LoVo (cell line): ENCODE measurements at regions not wholly inside any gene's neighbourhood (a gene's known extent, or its start where the extent isn't known, plus 50 kb on each side); places are given as distances from the start of the nearest gene placed in this dataset.
"Not testable (repeated sequence)": the region's sequence is repeated elsewhere in the genome, so short reads cannot be mapped to it uniquely, and the experiment has no call there.

Experiments
- DNase-seq: peaks from one replicate; pipeline ENCODE4 v3.0.0-alpha.2; 2016; ENCODE audit warnings: low spot score

- DNase-seq: peak; percentile 28
Measured at GRCh38 chr5:130836729-130837649, 328.1 kb downstream of the HINT1 start.

DNA sequence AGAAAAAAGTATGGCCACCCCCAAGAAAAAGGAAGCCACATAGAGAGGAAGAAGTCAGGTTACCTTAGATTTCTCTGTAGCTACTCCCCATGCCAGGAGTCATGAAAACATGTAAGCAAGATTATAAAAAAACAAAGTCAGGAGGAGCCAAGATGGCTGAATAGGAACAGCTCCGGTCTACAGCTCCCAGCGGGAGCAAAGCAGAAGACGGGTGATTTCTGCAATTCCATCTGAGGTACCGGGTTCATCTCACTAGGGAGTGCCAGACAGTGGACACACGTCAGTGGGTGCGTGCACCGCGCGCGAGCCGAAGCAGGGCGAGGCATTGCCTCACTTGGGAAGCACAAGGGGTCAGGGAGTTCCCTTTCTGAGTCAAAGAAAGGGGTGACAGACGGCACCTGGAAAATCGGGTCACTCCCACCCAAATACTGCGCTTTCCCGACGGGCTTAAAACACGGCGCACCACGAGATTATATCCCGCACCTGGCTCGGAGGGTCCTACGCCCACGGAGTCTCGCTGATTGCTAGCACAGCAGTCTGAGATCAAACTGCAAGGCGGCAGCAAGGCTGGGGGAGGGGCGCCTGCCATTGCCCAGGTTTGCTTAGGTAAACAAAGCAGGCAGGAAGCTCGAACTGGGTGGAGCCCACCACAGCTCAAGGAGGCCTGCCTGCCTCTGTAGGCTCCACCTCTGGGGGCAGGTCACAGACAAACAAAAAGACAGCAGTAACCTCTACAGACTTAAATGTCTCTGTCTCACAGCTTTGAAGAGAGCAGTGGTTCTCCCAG, 347.3 kb downstream of the HINT1 start:
- peak; percentile 60 for DNase-seq

DNA sequence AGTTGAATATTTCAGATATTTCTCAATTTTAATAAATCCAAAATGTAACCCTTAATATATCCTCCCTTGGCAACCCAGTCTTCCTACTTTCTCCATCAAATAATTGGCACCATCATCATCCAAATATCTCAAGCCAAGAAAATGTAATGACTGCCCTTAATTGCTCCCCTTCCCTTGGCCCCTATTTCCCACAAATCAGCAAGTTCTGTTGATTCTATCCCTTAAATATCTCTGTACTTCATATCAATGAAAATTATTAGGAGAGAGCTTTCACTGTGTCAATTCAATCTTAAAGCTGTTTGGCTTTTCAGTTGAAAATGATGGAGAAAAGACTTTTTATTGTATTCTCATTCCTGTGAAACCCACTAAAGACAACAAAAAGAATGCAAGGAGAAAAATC, 349.8 kb downstream of the HINT1 start:
- DNase-seq: no peak

GRCh38 chr5:130808691-130809090, 356.4 kb downstream of the HINT1 start:
- DNase-seq: no peak

- DNase-seq: no peak
Measured at GRCh38 chr5:130805648-130806047, 359.4 kb downstream of the HINT1 start.

DNA sequence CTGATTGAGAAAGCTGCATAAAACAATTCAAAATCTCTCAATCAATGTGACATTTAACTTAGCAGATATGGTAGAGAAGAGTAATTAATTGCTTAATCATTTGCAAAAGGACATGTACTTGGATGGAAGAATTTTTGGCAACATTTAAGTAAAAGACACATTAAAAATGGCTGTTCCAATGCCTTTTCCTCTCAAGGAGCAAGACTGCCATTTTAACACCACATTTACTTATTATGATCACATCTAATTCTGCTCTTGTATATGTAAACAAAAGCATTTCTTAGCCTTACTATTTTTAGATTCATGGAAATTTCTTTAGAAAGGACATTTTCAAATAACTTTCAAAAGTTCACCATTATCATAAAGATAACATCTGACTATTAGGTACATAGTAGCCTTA, 360.0 kb downstream of the HINT1 start:
- DNase-seq: no peak

GRCh38 chr5:130801963-130802362, 363.1 kb downstream of the HINT1 start:
- DNase-seq: no peak

DNA sequence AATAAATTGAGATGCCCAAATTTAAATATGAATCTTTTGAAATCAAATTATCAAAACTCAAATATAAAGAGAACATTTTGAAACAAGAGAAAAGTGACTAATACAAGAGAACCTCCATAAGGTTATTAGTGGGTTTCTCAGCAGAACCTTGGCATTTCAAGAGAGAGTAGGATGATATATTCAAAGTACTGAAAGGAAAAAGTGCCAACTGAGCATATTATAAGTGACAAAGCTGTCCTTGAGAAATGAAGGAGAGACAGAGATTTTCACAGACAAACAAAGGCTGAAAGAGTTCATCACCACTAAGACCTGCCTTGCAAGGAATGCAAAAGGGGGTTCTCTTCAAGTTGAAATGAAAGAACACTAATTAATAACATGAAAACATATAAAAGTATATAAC, 366.0 kb downstream of the HINT1 start:
- DNase-seq: no peak

GRCh38 chr5:130797303-130797702, 367.8 kb downstream of the HINT1 start:
- no peak for DNase-seq

GRCh38 chr5:130796902-130797301, 368.2 kb downstream of the HINT1 start:
- DNase-seq: no peak

DNA sequence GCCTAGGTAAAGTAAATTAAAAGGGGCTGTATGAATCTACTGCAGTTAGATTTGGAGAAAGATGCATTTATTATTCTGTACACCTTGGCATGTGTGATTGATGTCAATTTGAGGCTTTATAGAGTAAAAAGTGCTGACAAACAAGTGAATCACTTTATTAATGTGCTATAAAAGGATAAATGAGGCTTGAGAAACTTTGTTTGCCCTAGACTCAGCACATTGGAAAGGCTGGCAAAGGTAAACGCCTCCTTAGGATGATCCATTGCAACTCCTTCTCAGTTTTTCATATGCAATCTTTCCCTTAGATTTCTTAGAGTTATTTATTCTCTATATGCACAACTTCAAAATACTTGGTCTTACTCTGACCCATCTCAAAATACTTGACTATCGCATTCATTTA, 369.0 kb downstream of the HINT1 start:
- no peak for DNase-seq

GRCh38 chr5:130795037-130795436, 370.0 kb downstream of the HINT1 start:
- no peak for DNase-seq

GRCh38 chr5:130777794-130778193, 387.3 kb downstream of the HINT1 start:
- DNase-seq: no peak

- peak; percentile 78 for DNase-seq
Measured at GRCh38 chr5:130773813-130774212, 391.2 kb downstream of the HINT1 start.

DNA sequence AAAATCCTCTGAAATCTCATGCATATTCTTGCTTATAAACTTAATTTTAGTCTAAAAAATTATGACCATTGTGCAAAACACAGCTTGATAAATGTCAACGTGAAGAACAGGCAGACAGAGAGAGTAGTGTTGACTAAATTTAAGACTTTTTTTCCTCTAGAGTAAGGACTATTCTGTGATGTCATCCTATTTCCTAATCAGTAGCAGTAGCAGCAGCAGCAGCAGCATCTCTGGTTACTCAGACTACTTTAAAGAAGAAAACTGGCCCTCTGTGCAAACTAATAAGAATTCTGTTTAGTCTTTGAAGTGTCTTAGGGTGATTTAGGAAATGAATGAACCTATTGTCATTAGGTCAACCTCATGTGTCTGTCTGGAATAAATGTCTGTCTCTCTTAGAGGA, 403.0 kb downstream of the HINT1 start:
- DNase-seq: no peak

GRCh38 chr5:130759061-130759460, 406.0 kb downstream of the HINT1 start:
- no peak for DNase-seq

GRCh38 chr5:130747556-130747955, 417.5 kb downstream of the HINT1 start:
- DNase-seq: no peak

DNA sequence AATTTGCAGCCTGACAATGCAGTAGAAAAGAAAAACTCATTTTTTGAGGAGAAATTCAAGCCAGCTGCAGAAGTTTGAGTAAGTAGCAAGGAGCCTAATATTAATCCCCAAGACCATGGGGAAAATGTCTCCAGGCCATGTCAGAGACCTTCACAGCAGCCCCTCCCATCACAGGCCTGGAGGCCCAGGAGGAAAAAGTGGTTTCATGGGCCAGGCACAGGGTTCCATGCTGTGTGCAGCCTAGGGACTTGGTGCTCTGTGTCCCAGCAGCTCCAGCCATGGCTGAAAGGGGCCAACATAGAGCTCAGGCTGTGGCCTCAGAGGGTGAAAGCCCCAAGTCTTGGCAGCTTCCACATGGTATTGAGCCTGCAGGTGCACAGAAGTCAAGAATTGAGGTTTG, 418.4 kb downstream of the HINT1 start:
- not testable (repeated sequence) for DNase-seq

- DNase-seq: no peak
Measured at GRCh38 chr5:130743092-130743491, 422.0 kb downstream of the HINT1 start.

GRCh38 chr5:130740047-130740569, 424.9 kb downstream of the HINT1 start:
- no peak for DNase-seq

DNA sequence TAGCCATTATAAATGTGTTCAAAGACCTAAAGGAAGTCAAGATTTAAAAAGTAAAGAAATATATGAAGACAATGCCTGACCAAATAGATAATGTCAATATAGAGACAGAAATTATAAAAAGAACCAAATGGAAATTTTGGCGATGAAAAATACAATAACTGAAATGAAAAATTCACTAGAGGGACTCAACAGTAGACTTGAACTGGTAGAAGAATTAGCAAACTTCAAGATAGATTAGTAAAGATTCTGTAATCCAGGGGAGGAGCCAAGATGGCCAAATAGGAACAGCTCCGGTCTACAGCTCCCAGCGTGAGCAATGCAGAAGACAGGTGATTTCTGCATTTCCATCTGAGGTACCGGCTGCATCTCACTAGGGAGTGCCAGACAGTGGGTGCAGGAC, 433.2 kb downstream of the HINT1 start:
- no peak for DNase-seq

DNA sequence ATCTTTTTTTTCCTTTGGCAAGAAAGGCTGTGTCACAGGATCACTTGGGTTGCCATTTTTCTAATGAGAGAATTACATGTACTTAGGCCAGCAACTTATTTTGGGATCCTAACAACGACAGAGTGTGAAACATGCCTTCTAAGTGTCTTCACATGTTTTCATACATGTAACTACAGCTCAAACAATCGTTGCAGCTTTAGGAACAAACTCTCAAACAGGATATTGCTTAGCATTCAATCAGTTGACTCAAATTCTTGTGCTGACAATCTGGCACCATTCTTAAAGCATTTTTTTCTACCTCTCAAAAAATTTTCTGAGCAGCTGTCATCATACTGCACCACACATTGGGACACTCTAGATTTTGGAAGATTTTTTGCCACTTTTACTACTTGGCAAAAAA, 435.5 kb downstream of the HINT1 start:
- no peak for DNase-seq

- DNase-seq: no peak
Measured at GRCh38 chr5:130727830-130728229, 437.2 kb downstream of the HINT1 start.
